A673 (cell line): ENCODE measurements at regions not wholly inside any gene's neighbourhood (a gene's known extent, or its start where the extent isn't known, plus 50 kb on each side); places are given as distances from the start of the nearest gene placed in this dataset.

ENCODE experiments used
- BruUV-seq: library from RNA; stranded (reverse); fragments of 400-500 nt; replicated peaks from 2 replicates; lab custom pipeline; 2021; lab: Mats Ljungman, UMichigan
- CTCF ChIA-PET: fragments of 300-600 bp; sonication (Branson Sonifier 250); formaldehyde crosslinking; loops from one replicate; lab custom pipeline; 2022; ENCODE audit warnings: antibody characterized with exemption; lab: Charles Lee
- POLR2A ChIA-PET: fragments of 300-600 bp; sonication (Branson Sonifier 250); formaldehyde crosslinking; loops from one replicate; lab custom pipeline; 2022; ENCODE audit warnings: antibody characterized with exemption; ENCODE audit not compliant: low non-redundant PET; lab: Charles Lee
- DNase-seq: peaks from one replicate; pipeline ENCODE4 v3.0.0-alpha.2; 2015; ENCODE audit warnings: low spot score
- H3K27ac ChIP-seq: fragments of 200-600 bp; sonication (generic); 2 replicates; pipeline ENCODE4 v1.5.1; 2016; ENCODE audit warnings: mixed run types, low read depth, mild to moderate bottlenecking, mixed read lengths, antibody characterized with exemption, low read length; ENCODE audit not compliant: poor library complexity, severe bottlenecking
- H3K27me3 ChIP-seq: fragments of 200-600 bp; sonication (generic); replicated peaks from 2 replicates; pipeline ENCODE4 v1.6.1; 2017; ENCODE audit warnings: mixed run types, low read depth, mild to moderate bottlenecking, mixed read lengths, antibody characterized with exemption, low read length; ENCODE audit not compliant: insufficient read depth, poor library complexity
- H3K36me3 ChIP-seq: fragments of 200-600 bp; sonication (generic); 2 replicates; pipeline ENCODE4 v1.6.1; 2016; ENCODE audit warnings: mixed run types, mild to moderate bottlenecking, mixed read lengths, antibody characterized with exemption, low read length; ENCODE audit not compliant: insufficient read depth, poor library complexity, severe bottlenecking
- H3K4me1 ChIP-seq: fragments of 200-600 bp; sonication (generic); 2 replicates; pipeline ENCODE4 v1.6.1; 2017; ENCODE audit warnings: mixed run types, mild to moderate bottlenecking, mixed read lengths, antibody characterized with exemption, low read length; ENCODE audit not compliant: insufficient read depth, poor library complexity, severe bottlenecking
- H3K4me3 ChIP-seq: fragments of 200-600 bp; sonication (generic); 2 replicates; pipeline ENCODE4 v1.5.1; 2016; ENCODE audit warnings: low read depth, mixed run types, mild to moderate bottlenecking, mixed read lengths, low read length; ENCODE audit not compliant: poor library complexity, severe bottlenecking
- H3K9me3 ChIP-seq: fragments of 200-600 bp; sonication (generic); 2 replicates; pipeline ENCODE4 v1.6.1; 2016; ENCODE audit warnings: mixed run types, low read depth, mild to moderate bottlenecking, mixed read lengths, antibody characterized with exemption, low read length; ENCODE audit not compliant: poor library complexity, severe bottlenecking
- EZH2 ChIP-seq: fragments of 200-600 bp; sonication (generic); IDR thresholded peaks from 2 replicates; pipeline ENCODE4 v1.6.1; 2017; ENCODE audit warnings: borderline replicate concordance, low read depth, mild to moderate bottlenecking, mixed read lengths, antibody characterized with exemption, low read length; ENCODE audit not compliant: poor library complexity, severe bottlenecking
- intact Hi-C: fragments of 100-400 bp; cut with micrococcal nuclease; formaldehyde crosslinking; loops from one replicate; pipeline ENCODE4 v1.10.0; 2022; ENCODE audit not compliant: unreplicated experiment
- TF ChIP-seq, protein P1 (sequence below): fragments of 300-800, 200-600 bp; sonication (generic); conservative IDR thresholded peaks from 2 replicates; pipeline ENCODE4 v1.5.1; 2017; ENCODE audit warnings: low read depth, mild to moderate bottlenecking, antibody characterized with exemption, low read length, moderate library complexity, mixed read lengths

DNA sequence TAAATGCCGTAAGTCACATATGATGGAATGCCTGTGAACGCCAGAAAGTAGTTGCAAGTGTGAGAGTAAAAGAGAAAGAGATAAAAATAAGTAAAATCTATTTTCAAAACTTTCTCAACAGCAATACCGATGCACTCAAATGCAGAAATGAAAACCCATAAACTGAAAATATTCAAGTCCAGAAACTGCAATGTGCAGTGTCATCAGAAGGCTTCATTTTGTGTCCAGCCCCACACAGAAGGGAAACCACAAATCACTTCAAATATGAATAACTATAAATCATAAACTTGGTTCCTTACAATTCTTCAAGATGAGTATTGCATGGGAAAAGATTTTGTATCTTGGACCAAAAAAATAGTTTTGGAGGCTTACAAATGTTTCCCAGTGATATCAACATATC is 375.2 kb upstream of the ANO5 start:
- Histone ChIP-seq H3K27me3 (no peaks in the 10 kb centered on the region), H3K27ac (no peak overlapping the region), H3K36me3 (no peaks in the 10 kb centered on the region), H3K4me1 (no peaks in the 10 kb centered on the region), H3K4me3 (no peak overlapping the region), H3K9me3 (no peaks in the 10 kb centered on the region)
- CTCF ChIA-PET, result no interaction called here
- no peak for DNase-seq
- no TSS peak for BruUV-seq
- TF ChIP-seq, protein P1, sequence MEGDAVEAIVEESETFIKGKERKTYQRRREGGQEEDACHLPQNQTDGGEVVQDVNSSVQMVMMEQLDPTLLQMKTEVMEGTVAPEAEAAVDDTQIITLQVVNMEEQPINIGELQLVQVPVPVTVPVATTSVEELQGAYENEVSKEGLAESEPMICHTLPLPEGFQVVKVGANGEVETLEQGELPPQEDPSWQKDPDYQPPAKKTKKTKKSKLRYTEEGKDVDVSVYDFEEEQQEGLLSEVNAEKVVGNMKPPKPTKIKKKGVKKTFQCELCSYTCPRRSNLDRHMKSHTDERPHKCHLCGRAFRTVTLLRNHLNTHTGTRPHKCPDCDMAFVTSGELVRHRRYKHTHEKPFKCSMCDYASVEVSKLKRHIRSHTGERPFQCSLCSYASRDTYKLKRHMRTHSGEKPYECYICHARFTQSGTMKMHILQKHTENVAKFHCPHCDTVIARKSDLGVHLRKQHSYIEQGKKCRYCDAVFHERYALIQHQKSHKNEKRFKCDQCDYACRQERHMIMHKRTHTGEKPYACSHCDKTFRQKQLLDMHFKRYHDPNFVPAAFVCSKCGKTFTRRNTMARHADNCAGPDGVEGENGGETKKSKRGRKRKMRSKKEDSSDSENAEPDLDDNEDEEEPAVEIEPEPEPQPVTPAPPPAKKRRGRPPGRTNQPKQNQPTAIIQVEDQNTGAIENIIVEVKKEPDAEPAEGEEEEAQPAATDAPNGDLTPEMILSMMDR, result no peak
- no peak for TF ChIP-seq EZH2
- intact Hi-C loops, result no loop called here
- POLR2A ChIA-PET, result no interaction called here

DNA sequence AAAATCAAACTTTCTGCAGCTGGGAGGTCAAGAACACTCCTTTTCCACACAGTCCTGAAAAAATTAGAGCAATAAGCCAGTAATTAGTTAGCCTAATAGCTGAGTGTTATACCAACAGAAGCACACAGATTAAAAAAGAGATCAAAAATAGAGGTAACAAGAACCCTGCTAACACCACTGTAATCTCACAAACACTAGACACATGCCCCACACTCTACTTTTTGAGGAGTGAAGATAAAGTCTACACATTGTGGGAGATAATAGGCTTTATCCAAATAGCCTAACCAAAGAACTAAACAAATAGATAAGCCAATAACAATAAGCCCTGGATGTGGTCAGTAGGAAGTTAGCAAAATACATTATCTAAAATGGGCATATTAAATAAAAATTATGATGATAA is 372.7 kb upstream of the ANO5 start:
- ChIA-PET POLR2A (no interaction called here), CTCF (no interaction called here)
- Histone ChIP-seq H3K4me1 (no peaks in the 10 kb centered on the region), H3K27me3 (no peaks in the 10 kb centered on the region), H3K4me3 (no peak overlapping the region), H3K27ac (no peak overlapping the region), H3K9me3 (no peaks in the 10 kb centered on the region), H3K36me3 (no peaks in the 10 kb centered on the region)
- no TSS peak for BruUV-seq
- TF ChIP-seq, protein P1, result no peak
- TF ChIP-seq EZH2, result no peak
- no peak for DNase-seq
- intact Hi-C loops, result no loop called here

DNA sequence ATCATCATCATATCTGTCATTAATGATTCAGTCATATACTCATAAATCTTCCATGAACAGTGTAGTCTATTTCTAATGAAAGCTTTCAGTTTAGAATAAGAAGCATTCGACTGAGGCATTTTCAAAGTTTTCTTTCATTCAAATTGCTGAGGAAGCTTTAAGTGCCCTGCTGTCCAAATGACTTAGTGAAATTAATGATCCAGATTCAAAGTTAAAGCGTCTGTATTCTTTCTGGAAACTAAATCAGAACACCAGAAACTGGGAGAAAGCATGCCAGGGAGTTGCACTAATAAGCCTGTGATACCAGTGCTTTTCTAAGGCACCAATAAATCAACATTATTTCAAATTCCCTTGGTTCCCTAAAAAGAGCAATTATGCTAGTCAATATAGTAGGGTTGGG is 367.8 kb upstream of the ANO5 start:
- H3K27me3 ChIP-seq, result no peaks in the 10 kb centered on the region
- CTCF ChIA-PET, result no interaction called here
- no peak for TF ChIP-seq EZH2
- TF ChIP-seq, protein P1, result no peak
- H3K4me1 ChIP-seq, result no peaks in the 10 kb centered on the region
- no peaks in the 10 kb centered on the region for H3K9me3 ChIP-seq
- H3K4me3 ChIP-seq, result no peak overlapping the region
- DNase-seq, result no peak
- no TSS peak for BruUV-seq
- no peak overlapping the region for H3K27ac ChIP-seq
- intact Hi-C loops, result no loop called here
- POLR2A ChIA-PET, result no interaction called here
- H3K36me3 ChIP-seq, result no peaks in the 10 kb centered on the region
